Panc1 (cell line): ENCODE measurements at regions not wholly inside any gene's neighbourhood (a gene's known extent, or its start where the extent isn't known, plus 50 kb on each side); places are given as distances from the start of the nearest gene placed in this dataset.

Source experiments
- POLR2AphosphoS5 ChIP-seq: IDR thresholded peaks from 2 replicates; pipeline ENCODE4 v1.6.1; 2012; ENCODE audit warnings: mild to moderate bottlenecking, low read depth, low read length, moderate library complexity
- SIN3A ChIP-seq: IDR thresholded peaks from 2 replicates; pipeline ENCODE4 v1.6.1; 2012; ENCODE audit warnings: low read depth, mild to moderate bottlenecking, low read length, moderate library complexity, borderline replicate concordance; ENCODE audit not compliant: insufficient read depth
- TCF7L2 ChIP-seq: IDR thresholded peaks from 2 replicates; pipeline ENCODE4 v1.6.1; 2011; ENCODE audit warnings: mild to moderate bottlenecking, low read depth, low read length, inconsistent platforms
- TF ChIP-seq, protein P1 (sequence below): fragments of 450-650 bp; IDR thresholded peaks from 2 replicates; pipeline ENCODE4 v1.5.1; 2017; ENCODE audit warnings: mild to moderate bottlenecking

DNA sequence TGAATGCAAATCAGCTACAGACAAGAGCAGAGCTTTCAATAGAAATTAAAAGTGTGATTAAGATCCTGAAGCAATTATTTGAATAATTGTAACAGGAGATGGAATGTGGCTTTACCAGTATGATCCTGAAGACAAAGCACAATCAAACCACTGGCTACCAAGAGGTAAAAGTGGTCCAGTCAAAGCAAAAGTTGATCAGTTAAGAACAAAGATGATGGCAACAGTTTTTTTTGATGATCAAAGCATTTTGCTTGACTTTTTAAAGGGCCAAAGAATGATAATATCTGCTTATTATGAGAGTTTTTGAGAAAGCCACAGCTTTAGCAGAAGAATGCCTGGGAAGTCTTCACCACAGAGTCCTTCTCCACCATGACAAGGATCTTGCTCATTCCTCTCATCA is 409.2 kb downstream of the CSNK1G3 start:
- TF ChIP-seq SIN3A, result no peak
- TF ChIP-seq, protein P1, sequence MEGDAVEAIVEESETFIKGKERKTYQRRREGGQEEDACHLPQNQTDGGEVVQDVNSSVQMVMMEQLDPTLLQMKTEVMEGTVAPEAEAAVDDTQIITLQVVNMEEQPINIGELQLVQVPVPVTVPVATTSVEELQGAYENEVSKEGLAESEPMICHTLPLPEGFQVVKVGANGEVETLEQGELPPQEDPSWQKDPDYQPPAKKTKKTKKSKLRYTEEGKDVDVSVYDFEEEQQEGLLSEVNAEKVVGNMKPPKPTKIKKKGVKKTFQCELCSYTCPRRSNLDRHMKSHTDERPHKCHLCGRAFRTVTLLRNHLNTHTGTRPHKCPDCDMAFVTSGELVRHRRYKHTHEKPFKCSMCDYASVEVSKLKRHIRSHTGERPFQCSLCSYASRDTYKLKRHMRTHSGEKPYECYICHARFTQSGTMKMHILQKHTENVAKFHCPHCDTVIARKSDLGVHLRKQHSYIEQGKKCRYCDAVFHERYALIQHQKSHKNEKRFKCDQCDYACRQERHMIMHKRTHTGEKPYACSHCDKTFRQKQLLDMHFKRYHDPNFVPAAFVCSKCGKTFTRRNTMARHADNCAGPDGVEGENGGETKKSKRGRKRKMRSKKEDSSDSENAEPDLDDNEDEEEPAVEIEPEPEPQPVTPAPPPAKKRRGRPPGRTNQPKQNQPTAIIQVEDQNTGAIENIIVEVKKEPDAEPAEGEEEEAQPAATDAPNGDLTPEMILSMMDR, result no peak
- TF ChIP-seq POLR2AphosphoS5, result no peak
- no peak for TF ChIP-seq TCF7L2
